SK-N-SH treated with all-trans-retinoic acid at 6 μM for 48 hours (cell line): ENCODE measurements at regions not wholly inside any gene's neighbourhood (a gene's known extent, or its start where the extent isn't known, plus 50 kb on each side); places are given as distances from the start of the nearest gene placed in this dataset.

Experiments
- ATAC-seq: fragments of 200-7000 bp; cut with Tn5 transposase; 3 replicates; pipeline ENCODE4 v1.9.1; 2020; ENCODE audit warnings: mild to moderate bottlenecking, moderate library complexity
- ARNTL ChIP-seq: fragments of 450-650 bp; formaldehyde crosslinking; IDR thresholded peaks from 2 replicates; pipeline ENCODE4 v1.5.0; 2020; ENCODE audit warnings: low read depth, mild to moderate bottlenecking, moderate library complexity, borderline replicate concordance
- BACH2 ChIP-seq: fragments of 250-450 bp; sonication (Bioruptor Pico); IDR thresholded peaks from 2 replicates; pipeline ENCODE4 v1.9.0; 2021; ENCODE audit warnings: mild to moderate bottlenecking, borderline replicate concordance
- CREB5 ChIP-seq: fragments of 250-450 bp; sonication (Bioruptor Pico); IDR thresholded peaks from 2 replicates; pipeline ENCODE4 v1.5.1; 2020; ENCODE audit warnings: low read depth, mild to moderate bottlenecking, moderate library complexity
- CSDC2 ChIP-seq: fragments of 250-450 bp; sonication (Bioruptor Pico); IDR thresholded peaks from 2 replicates; pipeline ENCODE4 v1.5.0; 2020; ENCODE audit warnings: mild to moderate bottlenecking, moderate library complexity
- ESRRG ChIP-seq: fragments of 250-450 bp; sonication (Bioruptor Pico); IDR thresholded peaks from 2 replicates; pipeline ENCODE4 v1.6.1; 2021; ENCODE audit warnings: mild to moderate bottlenecking
- ISL1 ChIP-seq: fragments of 250-450 bp; sonication (Bioruptor Pico); IDR thresholded peaks from 2 replicates; pipeline ENCODE4 v2.1.2; 2022; ENCODE audit warnings: mild to moderate bottlenecking, moderate library complexity
- OSR1 ChIP-seq: fragments of 250-450 bp; sonication (Bioruptor Pico); IDR thresholded peaks from 2 replicates; pipeline ENCODE4 v1.8.0; 2022; ENCODE audit warnings: moderate library complexity, mild to moderate bottlenecking, inconsistent platforms
- PATZ1 ChIP-seq: fragments of 250-450 bp; sonication (Bioruptor Pico); IDR thresholded peaks from 2 replicates; pipeline ENCODE4 v1.8.0; 2020; ENCODE audit warnings: mild to moderate bottlenecking, moderate library complexity, borderline replicate concordance
- POU6F1 ChIP-seq: fragments of 250-450 bp; sonication (Bioruptor Pico); IDR thresholded peaks from 2 replicates; pipeline ENCODE4 v1.8.0; 2021; ENCODE audit warnings: low read depth, mild to moderate bottlenecking, moderate library complexity, borderline replicate concordance
- TCF4 ChIP-seq: fragments of 250-450 bp; sonication (Bioruptor Pico); IDR thresholded peaks from 2 replicates; pipeline ENCODE4 v1.8.0; 2021; ENCODE audit warnings: mild to moderate bottlenecking, moderate library complexity, borderline replicate concordance
- TOX ChIP-seq: fragments of 250-450 bp; sonication (Bioruptor Pico); IDR thresholded peaks from 2 replicates; pipeline ENCODE4 v1.8.0; 2021; ENCODE audit warnings: mild to moderate bottlenecking, moderate library complexity, borderline replicate concordance
- ZC3H10 ChIP-seq: fragments of 250-450 bp; sonication (Bioruptor Pico); IDR thresholded peaks from 2 replicates; pipeline ENCODE4 v1.5.1; 2021; ENCODE audit warnings: mild to moderate bottlenecking, moderate library complexity
- ZFP3 ChIP-seq: fragments of 250-450 bp; sonication (Bioruptor Pico); IDR thresholded peaks from 2 replicates; pipeline ENCODE4 v1.5.0; 2020; ENCODE audit warnings: mild to moderate bottlenecking, moderate library complexity
- ZFP30 ChIP-seq: fragments of 450-650 bp; formaldehyde crosslinking; IDR thresholded peaks from 2 replicates; pipeline ENCODE4 v1.5.0; 2022; ENCODE audit warnings: mild to moderate bottlenecking, moderate library complexity
- ZNF565 ChIP-seq: fragments of 450-650 bp; formaldehyde crosslinking; conservative IDR thresholded peaks from 2 replicates; pipeline ENCODE4 v1.5.0; 2020; ENCODE audit warnings: low read depth, mild to moderate bottlenecking, moderate library complexity
- TF ChIP-seq, protein P1 (sequence below): fragments of 250-450 bp; sonication (Bioruptor Pico); IDR thresholded peaks from 2 replicates; pipeline ENCODE4 v1.5.0; 2020; ENCODE audit warnings: mild to moderate bottlenecking, moderate library complexity
- TF ChIP-seq, protein P2 (sequence below): fragments of 250-450 bp; sonication (Bioruptor Pico); IDR thresholded peaks from 2 replicates; pipeline ENCODE4 v1.5.1; 2021; ENCODE audit warnings: mild to moderate bottlenecking, moderate library complexity

- no peak for ATAC-seq
- TF ChIP-seq CREB5, result no peak
- TF ChIP-seq ESRRG (CRISPR knock-in tag), result no peak
- no peak for TF ChIP-seq ZC3H10 (CRISPR knock-in tag)
- TF ChIP-seq BACH2 (CRISPR knock-in tag), result no peak
- no peak for TF ChIP-seq CSDC2 (CRISPR knock-in tag)
- TF ChIP-seq PATZ1 (CRISPR knock-in tag), result no peak
- no peak for TF ChIP-seq ZNF565 (CRISPR knock-in tag)
- no peak for TF ChIP-seq TCF4 (CRISPR knock-in tag)
- TF ChIP-seq, protein P1, sequence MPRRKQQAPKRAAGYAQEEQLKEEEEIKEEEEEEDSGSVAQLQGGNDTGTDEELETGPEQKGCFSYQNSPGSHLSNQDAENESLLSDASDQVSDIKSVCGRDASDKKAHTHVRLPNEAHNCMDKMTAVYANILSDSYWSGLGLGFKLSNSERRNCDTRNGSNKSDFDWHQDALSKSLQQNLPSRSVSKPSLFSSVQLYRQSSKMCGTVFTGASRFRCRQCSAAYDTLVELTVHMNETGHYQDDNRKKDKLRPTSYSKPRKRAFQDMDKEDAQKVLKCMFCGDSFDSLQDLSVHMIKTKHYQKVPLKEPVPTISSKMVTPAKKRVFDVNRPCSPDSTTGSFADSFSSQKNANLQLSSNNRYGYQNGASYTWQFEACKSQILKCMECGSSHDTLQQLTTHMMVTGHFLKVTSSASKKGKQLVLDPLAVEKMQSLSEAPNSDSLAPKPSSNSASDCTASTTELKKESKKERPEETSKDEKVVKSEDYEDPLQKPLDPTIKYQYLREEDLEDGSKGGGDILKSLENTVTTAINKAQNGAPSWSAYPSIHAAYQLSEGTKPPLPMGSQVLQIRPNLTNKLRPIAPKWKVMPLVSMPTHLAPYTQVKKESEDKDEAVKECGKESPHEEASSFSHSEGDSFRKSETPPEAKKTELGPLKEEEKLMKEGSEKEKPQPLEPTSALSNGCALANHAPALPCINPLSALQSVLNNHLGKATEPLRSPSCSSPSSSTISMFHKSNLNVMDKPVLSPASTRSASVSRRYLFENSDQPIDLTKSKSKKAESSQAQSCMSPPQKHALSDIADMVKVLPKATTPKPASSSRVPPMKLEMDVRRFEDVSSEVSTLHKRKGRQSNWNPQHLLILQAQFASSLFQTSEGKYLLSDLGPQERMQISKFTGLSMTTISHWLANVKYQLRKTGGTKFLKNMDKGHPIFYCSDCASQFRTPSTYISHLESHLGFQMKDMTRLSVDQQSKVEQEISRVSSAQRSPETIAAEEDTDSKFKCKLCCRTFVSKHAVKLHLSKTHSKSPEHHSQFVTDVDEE (CRISPR knock-in tag), result no peak
- no peak for TF ChIP-seq OSR1 (CRISPR knock-in tag)
- TF ChIP-seq ZFP30 (CRISPR knock-in tag), result no peak
- TF ChIP-seq ARNTL (CRISPR knock-in tag), result no peak
- no peak for TF ChIP-seq POU6F1 (CRISPR knock-in tag)
- TF ChIP-seq, protein P2, sequence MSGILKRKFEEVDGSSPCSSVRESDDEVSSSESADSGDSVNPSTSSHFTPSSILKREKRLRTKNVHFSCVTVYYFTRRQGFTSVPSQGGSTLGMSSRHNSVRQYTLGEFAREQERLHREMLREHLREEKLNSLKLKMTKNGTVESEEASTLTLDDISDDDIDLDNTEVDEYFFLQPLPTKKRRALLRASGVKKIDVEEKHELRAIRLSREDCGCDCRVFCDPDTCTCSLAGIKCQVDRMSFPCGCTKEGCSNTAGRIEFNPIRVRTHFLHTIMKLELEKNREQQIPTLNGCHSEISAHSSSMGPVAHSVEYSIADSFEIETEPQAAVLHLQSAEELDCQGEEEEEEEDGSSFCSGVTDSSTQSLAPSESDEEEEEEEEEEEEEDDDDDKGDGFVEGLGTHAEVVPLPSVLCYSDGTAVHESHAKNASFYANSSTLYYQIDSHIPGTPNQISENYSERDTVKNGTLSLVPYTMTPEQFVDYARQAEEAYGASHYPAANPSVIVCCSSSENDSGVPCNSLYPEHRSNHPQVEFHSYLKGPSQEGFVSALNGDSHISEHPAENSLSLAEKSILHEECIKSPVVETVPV (CRISPR knock-in tag), result no peak
- no peak for TF ChIP-seq TOX (CRISPR knock-in tag)
- no peak for TF ChIP-seq ZFP3 (CRISPR knock-in tag)
- TF ChIP-seq ISL1, result no peak
Measured at GRCh38 chr13:84651705-84652104, 769.4 kb upstream of the SLITRK1 start.

DNA sequence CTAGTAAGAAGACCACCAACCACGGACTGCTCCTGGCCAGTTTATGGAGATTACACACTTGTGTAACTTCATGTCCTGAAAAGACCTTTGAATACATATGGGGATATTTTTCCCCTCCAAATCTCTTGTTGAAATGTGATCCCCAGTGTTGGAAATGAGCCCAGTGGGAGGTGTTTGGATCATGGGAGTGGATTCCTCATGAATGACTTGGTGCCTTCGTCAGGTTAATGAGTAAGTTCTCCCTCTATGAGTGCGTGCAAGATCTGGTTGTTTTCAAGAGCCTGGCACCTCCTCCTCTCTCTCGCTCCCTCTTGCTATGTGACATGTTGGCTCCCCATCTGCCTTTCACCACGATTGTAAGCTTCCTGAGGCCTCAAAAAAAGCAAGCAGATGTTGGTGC is 769.0 kb upstream of the SLITRK1 start:
- TF ChIP-seq ESRRG (CRISPR knock-in tag), result no peak
- ATAC-seq, result peak; percentile 62

DNA sequence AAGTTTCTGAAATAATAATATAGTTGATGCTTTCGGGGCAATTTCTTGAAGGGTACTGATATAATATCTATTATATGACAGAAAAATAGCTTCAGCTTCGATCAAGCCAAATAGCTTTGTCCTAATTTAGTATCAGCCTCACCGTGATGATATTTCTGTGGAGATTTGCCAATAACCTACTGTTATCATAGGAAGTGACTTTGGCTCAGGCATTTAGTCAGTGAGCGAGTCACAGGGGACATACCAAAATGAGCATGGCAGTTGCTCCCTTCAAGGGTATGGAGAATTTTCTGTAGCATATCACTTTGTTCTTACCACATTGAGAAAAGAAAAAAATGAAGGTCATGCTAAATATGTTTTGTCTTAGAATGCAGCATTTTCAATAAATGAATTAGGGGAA is 767.6 kb upstream of the SLITRK1 start:
- TF ChIP-seq, protein P1 (CRISPR knock-in tag), result no peak
- no peak for TF ChIP-seq OSR1 (CRISPR knock-in tag)
- no peak for TF ChIP-seq TCF4 (CRISPR knock-in tag)
- no peak for TF ChIP-seq ZC3H10 (CRISPR knock-in tag)
- ATAC-seq, result no peak
